CD4-positive, alpha-beta T cell treated with Interleukin-2 at 100 ng/mL for 4 hours (primary cell): ENCODE measurements at regions not wholly inside any gene's neighbourhood (a gene's known extent, or its start where the extent isn't known, plus 50 kb on each side); places are given as distances from the start of the nearest gene placed in this dataset.
"Not testable (repeated sequence)": the region's sequence is repeated elsewhere in the genome, so short reads cannot be mapped to it uniquely, and the experiment has no call there.

Source experiments
- DNase-seq: peaks from one replicate; pipeline ENCODE4 v3.0.0-alpha.2; 2020; ENCODE audit warnings: low spot score

- no peak for DNase-seq
Observed at GRCh38 chr7:21318916-21319270, 109.0 kb upstream of the SP4 start.

DNA sequence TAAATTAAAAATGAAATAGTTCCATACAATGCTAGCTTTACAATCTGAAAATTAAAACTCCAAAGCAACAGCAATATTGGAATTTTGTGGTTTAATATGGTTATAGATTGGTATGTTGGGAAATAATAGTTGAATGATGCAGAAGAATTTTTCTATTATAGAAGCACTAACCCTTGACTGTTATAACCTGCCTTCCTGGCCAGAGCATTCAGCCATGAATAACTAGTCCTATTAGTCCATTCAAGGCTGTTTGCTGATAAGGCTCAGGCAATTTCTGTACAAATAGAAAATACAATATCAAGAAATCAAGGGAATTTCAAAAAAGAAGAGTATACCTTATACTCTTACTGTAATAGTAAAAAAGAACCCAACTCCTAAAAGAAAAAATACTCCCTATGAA, 101.6 kb upstream of the SP4 start:
- no peak for DNase-seq

- no peak for DNase-seq
Observed at GRCh38 chr7:21326921-21327320, 101.0 kb upstream of the SP4 start.

- no peak for DNase-seq
Observed at GRCh38 chr7:21327422-21328409, 100.2 kb upstream of the SP4 start.

DNA sequence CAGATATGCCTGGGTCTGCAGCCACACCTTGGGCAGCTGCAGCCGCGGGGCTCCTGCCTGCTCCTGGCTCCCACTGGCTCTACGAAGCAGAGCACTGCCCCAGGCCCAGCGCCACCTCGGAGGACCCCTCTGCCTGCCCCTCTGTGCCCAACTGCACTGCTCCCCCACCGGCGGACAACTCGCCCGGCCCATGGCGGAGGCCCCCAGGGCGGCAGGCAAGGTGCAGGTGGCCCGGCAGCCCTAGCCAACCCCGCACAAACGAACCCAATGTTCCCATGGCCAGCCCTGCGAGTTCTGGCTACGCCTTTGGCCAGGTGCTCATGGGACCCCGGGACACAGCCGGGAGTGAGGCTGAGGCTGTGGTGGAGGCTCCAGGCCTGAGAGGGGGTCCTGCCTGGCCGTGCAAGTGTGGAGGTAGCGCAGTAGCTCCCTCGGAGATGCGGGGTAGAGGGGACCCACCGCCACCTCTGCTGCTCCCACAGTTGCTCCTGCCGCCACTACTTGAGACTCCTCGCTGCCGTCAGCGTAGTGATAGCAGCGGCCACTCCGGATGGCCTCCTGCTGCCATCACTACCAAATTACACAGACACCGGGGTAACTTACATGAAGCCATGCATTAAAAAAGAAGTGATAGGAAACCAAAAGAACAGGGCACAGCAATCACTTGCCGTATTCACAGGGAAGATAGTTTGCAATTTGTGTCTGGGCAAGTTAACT, 97.3 kb upstream of the SP4 start:
- no peak for DNase-seq

DNA sequence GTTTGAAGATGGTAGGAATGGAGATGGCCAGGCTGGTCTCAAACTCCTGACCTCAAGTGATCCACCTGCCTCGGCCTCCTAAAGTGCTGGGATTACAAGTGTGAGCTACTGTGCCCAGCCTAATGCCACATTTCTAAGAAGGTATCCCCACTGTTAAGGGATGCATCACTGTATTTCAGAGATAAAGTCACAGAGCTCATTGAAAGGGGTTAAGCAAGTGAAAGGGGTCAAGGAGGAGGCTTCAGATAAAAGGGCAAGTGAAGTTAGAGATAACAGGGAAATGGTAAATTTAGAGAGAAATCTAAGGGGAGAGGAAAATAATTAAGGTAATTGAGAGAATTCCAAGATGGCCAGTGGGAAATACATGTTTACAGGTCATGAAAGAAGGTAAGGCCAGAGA, 93.0 kb upstream of the SP4 start:
- no peak for DNase-seq

- no peak for DNase-seq
Observed at GRCh38 chr7:21336743-21337142, 91.1 kb upstream of the SP4 start.

- DNase-seq = peak; percentile 90
Observed at GRCh38 chr7:21338728-21339164, 89.1 kb upstream of the SP4 start.

DNA sequence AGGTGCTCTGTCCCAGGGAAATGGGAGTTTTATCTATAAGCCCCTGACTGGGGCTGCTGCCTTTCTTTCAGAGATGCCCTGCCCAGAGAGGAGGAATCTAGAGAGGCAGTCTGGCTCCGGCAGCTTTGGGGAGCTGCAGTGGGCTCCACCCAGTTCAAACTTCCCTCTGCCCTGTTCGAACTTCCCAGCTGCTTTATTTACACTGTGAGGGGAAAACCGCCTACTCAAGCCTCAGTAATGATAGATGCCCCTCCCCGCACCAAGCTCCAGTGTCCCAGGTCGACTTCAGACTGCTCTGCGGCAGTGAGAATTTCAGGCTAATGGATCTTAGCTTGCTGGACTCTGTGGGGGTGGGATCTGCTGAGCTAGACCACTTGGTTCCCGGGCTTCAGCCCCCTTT, 83.0 kb upstream of the SP4 start:
- DNase-seq = not testable (repeated sequence)

GRCh38 chr7:21345361-21345760, 82.5 kb upstream of the SP4 start:
- DNase-seq = no peak

GRCh38 chr7:21346297-21346696, 81.6 kb upstream of the SP4 start:
- DNase-seq = no peak

DNA sequence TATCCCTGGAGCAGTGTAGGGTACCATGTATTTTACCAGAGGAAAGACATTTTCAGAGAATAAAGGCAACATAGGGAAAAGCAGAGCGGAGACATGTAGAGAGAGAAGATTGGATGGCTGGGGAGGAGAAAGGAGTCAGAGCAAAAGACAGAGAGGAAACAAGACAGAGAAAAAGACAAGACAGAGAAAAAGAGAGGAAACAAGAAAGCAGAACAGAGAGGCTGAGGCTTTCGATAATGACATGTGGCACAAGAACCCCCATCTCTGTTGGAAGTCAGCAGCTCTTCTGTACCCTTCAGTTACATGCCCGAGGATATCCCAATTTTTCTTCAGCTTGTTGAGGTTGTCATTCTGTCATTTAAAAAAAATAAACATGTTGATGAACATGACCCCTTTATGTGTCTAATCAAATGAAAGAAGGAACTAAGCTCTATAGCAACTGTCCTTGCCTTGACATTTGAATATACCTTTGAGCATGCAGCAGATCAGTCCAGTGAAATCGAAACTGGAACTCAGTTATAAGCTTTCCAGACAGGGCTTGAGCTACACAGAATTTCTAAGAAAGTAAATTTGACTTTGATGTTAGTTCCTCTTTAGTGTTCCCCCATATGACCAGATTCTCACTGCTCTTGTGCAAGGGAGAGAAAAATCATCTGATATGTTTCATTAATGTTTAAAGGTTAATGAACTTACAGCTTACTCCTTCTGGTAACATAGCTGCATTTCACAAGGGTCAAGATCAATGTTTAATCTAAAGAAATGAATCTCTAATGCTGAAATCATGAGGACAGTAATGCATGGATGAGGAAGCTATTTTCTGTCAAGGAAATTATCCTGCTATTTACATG, 75.1 kb upstream of the SP4 start:
- DNase-seq = peak; percentile 72

- no peak for DNase-seq
Observed at GRCh38 chr7:21353388-21353780, 74.5 kb upstream of the SP4 start.

DNA sequence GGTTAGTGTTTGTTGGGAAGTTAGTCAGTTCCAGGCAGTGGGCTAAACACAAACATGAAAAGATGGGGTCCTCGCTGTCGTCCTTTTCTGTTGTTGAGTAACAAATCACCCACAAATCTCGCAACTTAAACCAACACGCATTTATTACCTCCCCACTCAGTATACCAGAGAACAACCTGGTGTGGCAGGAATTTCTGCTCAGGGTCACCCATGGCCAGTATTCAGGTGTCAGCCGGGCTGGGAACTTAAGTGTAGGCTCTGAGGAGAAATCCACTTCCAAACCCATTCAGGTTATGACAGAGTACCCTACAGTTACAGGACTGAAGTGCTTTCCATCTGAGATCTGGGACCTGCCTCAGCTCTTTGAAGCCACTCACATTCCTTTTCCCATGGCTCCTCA, 73.6 kb upstream of the SP4 start:
- DNase-seq = no peak

GRCh38 chr7:21355406-21355874, 72.4 kb upstream of the SP4 start:
- peak; percentile 77 for DNase-seq

DNA sequence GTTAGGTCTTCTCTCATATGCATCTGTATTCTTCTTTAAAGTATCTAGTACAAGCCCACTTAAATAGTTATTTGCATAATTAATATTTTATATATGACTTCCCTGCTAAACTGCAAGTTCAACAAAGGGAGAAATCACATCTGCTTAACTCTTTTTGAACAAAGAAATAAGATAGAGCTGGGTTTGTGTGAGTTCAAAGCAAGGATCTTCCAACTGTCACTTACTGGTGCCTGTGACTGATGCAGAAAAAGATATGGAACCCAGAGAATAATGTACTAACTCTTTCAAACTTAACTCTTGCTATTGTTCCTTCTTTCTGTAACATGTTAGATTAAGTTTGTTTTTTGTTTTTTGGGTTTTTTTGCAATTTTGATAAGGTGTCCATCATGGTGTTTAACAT, 71.3 kb upstream of the SP4 start:
- DNase-seq = no peak

- DNase-seq = no peak
Observed at GRCh38 chr7:21357151-21358097, 70.5 kb upstream of the SP4 start.

GRCh38 chr7:21358648-21359047, 69.2 kb upstream of the SP4 start:
- DNase-seq = no peak

- no peak for DNase-seq
Observed at GRCh38 chr7:21359163-21359562, 68.7 kb upstream of the SP4 start.

- DNase-seq = no peak
Observed at GRCh38 chr7:21361413-21362125, 66.3 kb upstream of the SP4 start.
